SHP77 treated with DMSO at 0.1 percent for 48 hours (cell line): ENCODE measurements at regions not wholly inside any gene's neighbourhood (a gene's known extent, or its start where the extent isn't known, plus 50 kb on each side); places are given as distances from the start of the nearest gene placed in this dataset.
"Not testable (repeated sequence)": the region's sequence is repeated elsewhere in the genome, so short reads cannot be mapped to it uniquely, and the experiment has no call there.

Source experiments
- DNase-seq: peaks from one replicate; lab custom pipeline; 2025; lab: John Stamatoyannopoulos, UW

GRCh38 chr2:111503844-111504570 is 380.0 kb downstream of the ANAPC1 start:
- DNase-seq: not testable (repeated sequence)

GRCh38 chr2:111504571-111504942 is 379.4 kb downstream of the ANAPC1 start:
- not testable (repeated sequence) for DNase-seq

- DNase-seq: not testable (repeated sequence)
Observed at GRCh38 chr2:111505267-111505666, 378.7 kb downstream of the ANAPC1 start.

DNA sequence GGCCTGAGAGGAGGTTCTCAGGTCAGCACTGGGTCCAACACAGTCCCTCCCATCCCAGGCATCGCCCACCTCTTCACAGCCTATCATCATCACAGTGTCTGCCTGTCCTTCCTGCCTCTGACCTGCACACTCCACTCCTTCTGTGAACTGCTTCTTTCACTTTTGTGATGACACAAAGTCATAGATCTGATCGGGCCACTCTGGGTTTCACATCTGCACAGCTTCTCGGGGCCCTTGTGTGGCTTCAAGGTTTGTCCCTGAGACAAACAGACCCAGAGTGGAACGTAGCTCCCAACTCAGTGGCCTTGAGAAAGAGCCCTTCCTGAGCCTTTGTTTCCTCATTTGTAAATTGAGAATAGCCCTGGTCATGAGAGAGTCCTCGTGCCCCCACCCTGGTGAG is 377.1 kb downstream of the ANAPC1 start:
- DNase-seq: not testable (repeated sequence)

DNA sequence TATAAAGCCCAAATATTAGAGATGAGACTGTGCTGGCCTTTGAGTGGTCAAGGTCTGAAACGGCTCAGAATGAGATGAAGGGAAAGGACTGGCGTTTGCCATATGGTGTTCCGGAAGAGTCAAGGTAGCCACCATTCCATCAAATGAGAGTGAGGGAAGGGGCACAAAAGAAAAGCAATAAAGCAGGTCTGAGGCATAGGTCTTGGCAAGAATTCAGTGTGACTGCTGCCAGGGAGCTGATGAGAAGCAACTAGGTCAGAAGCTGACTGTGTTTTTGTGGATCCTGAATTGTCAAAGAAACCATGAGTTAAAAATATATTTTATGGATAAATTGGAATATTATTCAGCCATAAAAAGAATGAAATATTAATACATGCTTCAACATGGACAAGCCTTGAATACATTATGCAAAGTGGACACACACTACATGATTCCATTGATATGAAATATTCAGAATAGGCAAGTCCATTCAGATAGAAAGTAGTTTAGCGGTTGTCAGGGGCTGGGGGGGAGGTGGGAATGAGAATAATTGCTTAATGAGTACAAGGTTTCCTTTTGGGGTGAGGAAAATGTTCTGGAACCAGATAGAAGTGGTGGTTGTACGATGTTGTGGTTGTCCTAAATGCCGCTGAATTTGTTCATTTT is 374.6 kb downstream of the ANAPC1 start:
- not testable (repeated sequence) for DNase-seq

- DNase-seq: not testable (repeated sequence)
Observed at GRCh38 chr2:111510384-111510783, 373.6 kb downstream of the ANAPC1 start.

- DNase-seq: not testable (repeated sequence)
Observed at GRCh38 chr2:111511062-111511461, 372.9 kb downstream of the ANAPC1 start.

GRCh38 chr2:111512378-111512777 is 371.6 kb downstream of the ANAPC1 start:
- not testable (repeated sequence) for DNase-seq

DNA sequence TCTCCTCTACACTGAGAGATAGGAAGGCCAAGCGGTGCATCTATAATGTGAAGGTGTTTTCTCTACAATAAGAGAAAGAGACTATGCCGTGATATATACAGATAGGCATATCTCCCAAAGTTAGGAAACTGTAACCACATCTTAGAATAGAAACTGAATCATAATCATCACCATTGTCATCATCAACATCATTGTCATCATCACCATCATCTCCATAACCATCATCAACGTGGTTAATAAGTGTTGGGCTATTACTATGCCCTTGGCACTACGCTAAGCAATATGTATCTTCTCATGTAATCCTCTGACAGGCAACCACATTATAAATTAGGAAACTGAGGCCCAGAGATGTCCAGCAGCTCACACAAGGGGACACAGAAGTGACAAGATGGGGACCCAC is 369.9 kb downstream of the ANAPC1 start:
- DNase-seq: not testable (repeated sequence)

- not testable (repeated sequence) for DNase-seq
Observed at GRCh38 chr2:111517050-111517720, 366.8 kb downstream of the ANAPC1 start.

DNA sequence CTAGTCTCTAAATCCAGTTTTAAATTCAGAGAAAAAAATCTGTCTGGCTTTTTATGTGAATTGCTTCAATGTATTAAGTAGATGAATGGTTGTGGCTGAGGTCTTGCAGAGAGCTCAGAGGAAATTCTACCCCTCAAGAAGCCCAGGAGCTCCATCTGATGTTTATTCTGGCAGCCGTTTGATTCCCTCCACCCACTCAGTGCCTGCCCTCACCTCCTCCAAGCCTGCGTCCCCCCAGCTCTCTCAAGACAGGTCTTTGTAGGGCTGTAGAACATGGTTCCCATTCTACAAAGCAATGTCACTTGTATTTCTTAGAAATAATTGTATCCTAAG is 366.3 kb downstream of the ANAPC1 start:
- DNase-seq: not testable (repeated sequence)

GRCh38 chr2:111519071-111519470 is 364.9 kb downstream of the ANAPC1 start:
- no peak for DNase-seq

DNA sequence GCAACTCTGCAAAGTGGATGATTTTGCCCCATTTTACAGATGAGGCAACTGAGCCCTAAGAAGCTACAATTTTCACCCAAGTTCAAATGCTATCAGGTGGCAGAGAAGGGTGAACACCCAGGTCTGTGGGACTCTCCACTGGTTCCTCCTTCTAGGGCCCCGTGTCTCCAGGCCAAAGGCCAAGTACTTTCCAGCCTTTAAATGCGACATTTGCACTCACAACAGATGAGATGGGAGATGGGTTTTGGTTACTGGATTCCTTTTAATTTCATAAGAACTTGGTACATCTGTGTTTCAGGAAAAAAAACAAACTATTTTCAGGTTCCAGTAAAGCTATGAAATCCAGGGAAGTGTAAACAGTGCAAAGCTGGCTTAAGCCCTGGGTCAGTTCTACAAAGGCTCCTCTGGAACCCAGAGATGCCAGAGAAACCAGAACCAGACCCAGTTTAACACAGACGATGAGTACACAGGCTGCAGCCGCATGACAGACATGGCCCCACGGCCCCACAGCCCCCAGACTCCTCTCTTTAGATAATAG is 361.7 kb downstream of the ANAPC1 start:
- no peak for DNase-seq

DNA sequence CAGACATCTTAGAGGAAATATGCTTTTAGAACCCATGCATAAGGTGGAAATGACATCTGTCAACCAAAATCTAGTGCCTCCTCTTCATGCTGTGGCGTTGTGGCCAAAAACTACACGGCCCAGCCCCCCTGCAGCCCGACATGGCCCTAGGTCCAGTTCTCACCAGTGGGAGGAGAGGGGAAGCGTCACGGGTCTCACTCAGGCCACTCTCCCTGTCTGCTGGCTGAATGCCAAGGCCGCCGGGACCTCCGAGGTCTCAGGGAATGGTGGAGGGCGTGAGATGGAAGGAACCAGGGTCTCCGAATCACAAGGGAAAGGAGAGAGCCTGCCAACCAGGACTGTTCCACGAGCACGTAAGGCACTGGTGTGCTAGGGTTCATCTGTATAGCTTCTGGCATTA is 361.0 kb downstream of the ANAPC1 start:
- no peak for DNase-seq

GRCh38 chr2:111525026-111525425 is 359.0 kb downstream of the ANAPC1 start:
- DNase-seq: not testable (repeated sequence)

GRCh38 chr2:111526041-111526639 is 357.9 kb downstream of the ANAPC1 start:
- not testable (repeated sequence) for DNase-seq

GRCh38 chr2:111527707-111528400 is 356.1 kb downstream of the ANAPC1 start:
- not testable (repeated sequence) for DNase-seq

- DNase-seq: not testable (repeated sequence)
Observed at GRCh38 chr2:111529022-111529421, 355.0 kb downstream of the ANAPC1 start.

DNA sequence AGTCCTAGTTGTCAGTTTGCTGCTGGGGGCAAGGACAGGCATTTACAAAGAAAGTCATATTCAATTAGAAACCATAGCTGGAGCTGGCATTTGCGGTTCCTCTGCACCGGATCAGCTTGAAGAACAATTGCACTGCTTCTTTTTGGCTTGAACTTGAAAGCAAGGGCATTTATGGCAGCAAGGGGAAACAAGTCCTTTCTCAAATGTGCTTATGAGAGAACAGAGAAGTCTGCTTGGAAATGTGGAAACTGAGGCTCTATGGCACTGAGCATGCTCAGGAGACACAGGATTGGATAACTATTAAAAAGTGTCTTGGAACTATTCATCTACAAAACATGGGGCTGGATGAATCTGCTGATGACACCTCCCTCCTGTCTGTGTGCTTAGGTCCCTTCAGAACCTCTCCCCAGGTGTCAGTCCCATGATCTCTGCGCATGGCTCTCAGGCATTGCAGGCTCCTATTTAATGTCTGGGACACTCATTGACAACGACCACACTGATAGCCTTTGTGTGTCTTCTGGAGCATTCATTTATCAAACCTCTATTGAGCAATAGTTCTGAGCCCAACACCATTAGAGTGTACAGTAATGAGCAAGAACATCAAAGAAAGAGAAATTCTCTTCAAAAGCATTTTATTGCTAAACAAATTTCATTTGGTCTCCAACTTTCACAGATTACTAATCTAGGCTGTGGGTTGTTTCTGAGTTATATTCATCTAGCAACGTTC is 353.6 kb downstream of the ANAPC1 start:
- not testable (repeated sequence) for DNase-seq

DNA sequence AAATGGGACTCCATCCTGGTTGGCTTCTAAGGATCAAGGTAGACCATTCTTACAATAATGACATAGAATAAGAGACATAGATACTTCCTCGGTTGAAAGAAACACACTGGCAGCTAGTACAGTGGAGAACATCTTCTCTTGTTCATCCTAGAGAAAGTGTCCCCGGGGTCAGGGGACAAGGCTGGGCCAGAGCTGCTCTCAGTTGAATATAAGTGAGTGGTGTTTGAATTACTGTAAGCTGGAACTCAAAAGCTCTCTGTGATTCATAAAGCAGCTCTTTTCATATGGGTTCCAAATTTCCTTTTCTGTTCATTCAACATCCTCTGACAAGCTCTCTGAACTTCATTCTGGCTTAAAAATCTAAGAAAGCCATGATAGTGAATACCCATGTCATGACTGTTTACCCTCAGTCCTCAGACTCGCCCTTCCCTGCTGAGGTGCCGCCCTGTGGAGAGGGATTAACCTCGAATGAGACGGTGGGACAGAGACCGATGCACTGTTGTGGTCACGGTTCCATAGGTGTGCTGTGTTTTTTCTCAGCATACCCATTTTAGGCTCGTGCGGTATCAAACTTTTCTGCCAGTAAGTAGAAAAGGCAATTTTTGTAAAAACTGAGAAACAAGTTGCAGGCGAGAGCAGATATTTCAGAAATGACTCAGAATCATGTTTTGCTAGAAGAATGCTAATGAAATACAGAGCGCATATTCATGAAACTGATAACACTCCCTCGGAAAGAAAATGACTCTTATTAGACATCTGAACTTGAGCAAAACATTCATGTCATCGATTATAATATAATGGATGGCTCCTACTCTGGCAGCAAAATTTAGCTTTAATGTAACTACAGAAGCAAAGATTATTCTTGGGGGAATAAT is 351.1 kb downstream of the ANAPC1 start:
- DNase-seq: not testable (repeated sequence)
